DND-41 (cell line): ENCODE measurements at regions not wholly inside any gene's neighbourhood (a gene's known extent, or its start where the extent isn't known, plus 50 kb on each side); places are given as distances from the start of the nearest gene placed in this dataset.

ENCODE experiments used
- ATAC-seq: fragments of 200-7000 bp; cut with Tn5 transposase; 3 replicates; pipeline ENCODE4 v1.9.1; 2021; ENCODE audit warnings: low read depth; ENCODE audit not compliant: insufficient read depth
- DNase-seq: peaks from one replicate; pipeline ENCODE4 v3.0.0-alpha.2; 2020
- H2AFZ ChIP-seq: 2 replicates; pipeline ENCODE4 v1.6.0; 2012; ENCODE audit warnings: low read depth, low read length
- H3K27ac ChIP-seq: 2 replicates; pipeline ENCODE4 v1.5.1; 2012; ENCODE audit warnings: low read length, inconsistent platforms
- H3K27me3 ChIP-seq: fragments of 200-600 bp; sonication (generic); 2 replicates; pipeline ENCODE4 v1.6.0; 2012; ENCODE audit warnings: low read length, mild to moderate bottlenecking, inconsistent platforms; ENCODE audit not compliant: insufficient read depth, poor library complexity
- H3K36me3 ChIP-seq: 2 replicates; pipeline ENCODE4 v1.5.1; 2012; ENCODE audit warnings: low read length, inconsistent platforms; ENCODE audit not compliant: insufficient read depth
- H3K4me1 ChIP-seq: 2 replicates; pipeline ENCODE4 v1.5.1; 2012; ENCODE audit warnings: mild to moderate bottlenecking, low read length; ENCODE audit not compliant: insufficient read depth
- H3K4me2 ChIP-seq: 2 replicates; pipeline ENCODE4 v1.6.0; 2012; ENCODE audit warnings: mild to moderate bottlenecking, moderate library complexity, low read length, inconsistent platforms; ENCODE audit not compliant: insufficient read depth
- H3K4me3 ChIP-seq, 2 experiments: fragments of 200-600 bp in 1 of 2; shearing (Covaris generic) in 1 of 2; 2 replicates each; pipeline ENCODE4 v1.5.1; 2012 to 2016; ENCODE audit warnings: inconsistent platforms in 2 of 2, low read length in 2 of 2, mild to moderate bottlenecking in 2 of 2, low read depth in 1 of 2, moderate library complexity in 1 of 2
- H3K79me2 ChIP-seq: 2 replicates; pipeline ENCODE4 v1.6.0; 2012; ENCODE audit warnings: low read length, inconsistent platforms; ENCODE audit not compliant: insufficient read depth
- H3K9ac ChIP-seq: 2 replicates; pipeline ENCODE4 v1.6.0; 2012; ENCODE audit warnings: low read depth, mild to moderate bottlenecking, inconsistent platforms, low read length, moderate library complexity
- H3K9me3 ChIP-seq: 2 replicates; pipeline ENCODE4 v1.5.1; 2012; ENCODE audit warnings: low read length, moderate library complexity, mild to moderate bottlenecking, inconsistent platforms; ENCODE audit not compliant: insufficient read depth, severe bottlenecking
- H4K20me1 ChIP-seq: 2 replicates; pipeline ENCODE4 v1.6.0; 2012; ENCODE audit warnings: low read length; ENCODE audit not compliant: insufficient read depth
- EZH2 ChIP-seq: IDR thresholded peaks from 3 replicates; pipeline ENCODE4 v1.6.1; 2012; ENCODE audit warnings: borderline replicate concordance, low read depth, mild to moderate bottlenecking, moderate library complexity, low read length, inconsistent platforms; ENCODE audit not compliant: severe bottlenecking
- TF ChIP-seq, protein P1 (sequence below): IDR thresholded peaks from 2 replicates; pipeline ENCODE4 v1.5.1; 2012; ENCODE audit warnings: borderline replicate concordance, low read length, moderate library complexity, mild to moderate bottlenecking; ENCODE audit not compliant: poor library complexity, severe bottlenecking; ENCODE audit errors: extremely low read depth

DNA sequence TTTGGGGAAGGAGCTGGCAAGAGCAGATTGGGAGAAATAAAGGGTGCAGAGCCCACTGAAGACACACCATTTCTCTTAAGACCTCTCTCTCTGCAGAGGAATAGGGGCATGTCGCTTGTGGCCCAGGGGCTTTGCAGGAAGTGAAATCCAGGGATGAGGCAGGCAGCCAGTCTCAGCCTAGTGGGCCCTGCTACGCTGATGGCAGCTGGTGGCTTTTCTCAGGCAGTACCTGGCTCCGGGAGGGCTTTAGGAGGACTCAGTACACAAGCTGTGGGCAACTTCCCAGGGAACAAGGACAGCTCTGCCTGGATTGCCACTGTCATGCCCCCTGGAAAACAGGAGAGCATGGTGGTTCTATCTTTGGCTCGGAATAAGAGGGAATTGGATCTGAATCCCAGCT, 76.2 kb upstream of the NEURL1B start:
- no peaks in the 10 kb centered on the region for H3K9me3 ChIP-seq
- no peak for DNase-seq
- H3K9ac ChIP-seq: no peak overlapping the region
- no peaks in the 10 kb centered on the region for H4K20me1 ChIP-seq
- no peak for ATAC-seq
- TF ChIP-seq, protein P1, sequence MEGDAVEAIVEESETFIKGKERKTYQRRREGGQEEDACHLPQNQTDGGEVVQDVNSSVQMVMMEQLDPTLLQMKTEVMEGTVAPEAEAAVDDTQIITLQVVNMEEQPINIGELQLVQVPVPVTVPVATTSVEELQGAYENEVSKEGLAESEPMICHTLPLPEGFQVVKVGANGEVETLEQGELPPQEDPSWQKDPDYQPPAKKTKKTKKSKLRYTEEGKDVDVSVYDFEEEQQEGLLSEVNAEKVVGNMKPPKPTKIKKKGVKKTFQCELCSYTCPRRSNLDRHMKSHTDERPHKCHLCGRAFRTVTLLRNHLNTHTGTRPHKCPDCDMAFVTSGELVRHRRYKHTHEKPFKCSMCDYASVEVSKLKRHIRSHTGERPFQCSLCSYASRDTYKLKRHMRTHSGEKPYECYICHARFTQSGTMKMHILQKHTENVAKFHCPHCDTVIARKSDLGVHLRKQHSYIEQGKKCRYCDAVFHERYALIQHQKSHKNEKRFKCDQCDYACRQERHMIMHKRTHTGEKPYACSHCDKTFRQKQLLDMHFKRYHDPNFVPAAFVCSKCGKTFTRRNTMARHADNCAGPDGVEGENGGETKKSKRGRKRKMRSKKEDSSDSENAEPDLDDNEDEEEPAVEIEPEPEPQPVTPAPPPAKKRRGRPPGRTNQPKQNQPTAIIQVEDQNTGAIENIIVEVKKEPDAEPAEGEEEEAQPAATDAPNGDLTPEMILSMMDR: no peak
- no peak for TF ChIP-seq EZH2
- H3K4me2 ChIP-seq: no peak overlapping the region
- no peak overlapping the region for H3K4me3 ChIP-seq
- H3K27ac ChIP-seq: no peak overlapping the region
- H3K79me2 ChIP-seq: no peaks in the 10 kb centered on the region
- no peaks in the 10 kb centered on the region for H3K36me3 ChIP-seq
- H3K27me3 ChIP-seq: peaks cover 7% of the 10 kb centered on the region
- no peak overlapping the region for H2AFZ ChIP-seq
- H3K4me1 ChIP-seq: no peaks in the 10 kb centered on the region

- H3K79me2 ChIP-seq: no peaks in the 10 kb centered on the region
- H3K4me2 ChIP-seq: no peak overlapping the region
- no peaks in the 10 kb centered on the region for H3K36me3 ChIP-seq
- H3K4me1 ChIP-seq: no peaks in the 10 kb centered on the region
- no peak overlapping the region for H3K4me3 ChIP-seq
- no peak for ATAC-seq
- peaks cover 7% of the 10 kb centered on the region for H3K27me3 ChIP-seq
- no peak for DNase-seq
- no peak overlapping the region for H3K9ac ChIP-seq
- H4K20me1 ChIP-seq: no peaks in the 10 kb centered on the region
- no peak overlapping the region for H3K27ac ChIP-seq
- TF ChIP-seq, protein P1: no peak
- no peak for TF ChIP-seq EZH2
- no peaks in the 10 kb centered on the region for H3K9me3 ChIP-seq
- no peak overlapping the region for H2AFZ ChIP-seq
These were observed 76.9 kb upstream of the NEURL1B start for GRCh38 chr5:172564188-172564587.

DNA sequence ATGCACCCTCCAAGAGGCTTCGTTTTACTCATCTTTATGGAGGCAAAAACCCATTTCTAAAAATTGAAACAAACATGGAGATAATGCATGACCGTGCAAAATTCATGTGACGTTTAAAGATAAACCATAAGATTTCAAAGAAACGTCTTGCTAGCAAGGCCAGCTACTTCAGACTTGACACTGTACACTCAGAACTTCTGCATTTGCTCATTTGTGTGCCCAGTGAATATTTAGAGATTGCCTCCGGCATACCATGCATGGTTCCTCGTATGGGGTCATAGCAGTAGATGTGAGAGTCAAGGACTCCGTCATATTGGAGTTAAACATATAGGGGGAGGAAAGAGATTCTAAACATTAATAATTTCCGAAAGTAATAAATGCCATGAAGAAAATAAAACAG, 78.6 kb upstream of the NEURL1B start:
- Histone ChIP-seq H3K36me3 (no peaks in the 10 kb centered on the region), H2AFZ (no peak overlapping the region), H3K9me3 (no peaks in the 10 kb centered on the region), H3K27me3 (peaks cover 7% of the 10 kb centered on the region), H3K9ac (no peak overlapping the region), H3K4me1 (no peaks in the 10 kb centered on the region), H3K4me3 (no peak overlapping the region), H4K20me1 (0 out of 2 replicates have a peak, but pooled peaks cover 2% of the 10 kb centered on the region), H3K4me2 (no peak overlapping the region), H3K27ac (no peak overlapping the region), H3K79me2 (no peaks in the 10 kb centered on the region)
- ATAC-seq (no peak), DNase-seq (no peak)
- TF ChIP-seq EZH2: no peak
- TF ChIP-seq, protein P1: no peak

DNA sequence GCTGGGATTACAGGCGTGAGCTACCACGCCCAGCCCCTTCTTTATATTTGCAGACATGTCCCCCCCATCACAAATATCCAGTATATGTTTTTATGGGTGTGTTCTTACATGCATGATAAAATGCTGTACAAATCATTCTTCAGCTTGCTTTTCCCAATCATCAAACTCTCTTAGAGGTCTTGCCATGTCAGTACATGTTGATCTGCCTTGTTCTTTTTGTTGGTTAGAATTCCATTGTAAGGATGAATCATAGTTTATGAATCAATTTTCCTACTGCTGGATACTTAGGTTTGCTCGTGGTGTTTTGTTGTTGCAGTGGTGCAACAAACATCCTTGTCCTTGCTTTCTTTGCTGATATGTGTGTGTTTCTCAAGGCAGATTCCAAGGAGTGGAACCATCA, 79.9 kb upstream of the NEURL1B start:
- no peak for TF ChIP-seq EZH2
- TF ChIP-seq, protein P1: no peak
- Histone ChIP-seq H3K79me2 (no peaks in the 10 kb centered on the region), H3K4me3 (no peak overlapping the region), H2AFZ (no peak overlapping the region), H3K27ac (no peak overlapping the region), H3K9ac (no peak overlapping the region), H4K20me1 (0 out of 2 replicates have a peak, but pooled peaks cover 2% of the 10 kb centered on the region), H3K4me2 (no peak overlapping the region), H3K9me3 (no peaks in the 10 kb centered on the region), H3K36me3 (no peaks in the 10 kb centered on the region), H3K4me1 (no peaks in the 10 kb centered on the region), H3K27me3 (peaks cover 7% of the 10 kb centered on the region)
- no peak for DNase-seq
- ATAC-seq: no peak
